ENCODE measurements at regions not wholly inside any gene's neighbourhood (a gene's known extent, or its start where the extent isn't known, plus 50 kb on each side); places are given as distances from the start of the nearest gene placed in this dataset.

DNA sequence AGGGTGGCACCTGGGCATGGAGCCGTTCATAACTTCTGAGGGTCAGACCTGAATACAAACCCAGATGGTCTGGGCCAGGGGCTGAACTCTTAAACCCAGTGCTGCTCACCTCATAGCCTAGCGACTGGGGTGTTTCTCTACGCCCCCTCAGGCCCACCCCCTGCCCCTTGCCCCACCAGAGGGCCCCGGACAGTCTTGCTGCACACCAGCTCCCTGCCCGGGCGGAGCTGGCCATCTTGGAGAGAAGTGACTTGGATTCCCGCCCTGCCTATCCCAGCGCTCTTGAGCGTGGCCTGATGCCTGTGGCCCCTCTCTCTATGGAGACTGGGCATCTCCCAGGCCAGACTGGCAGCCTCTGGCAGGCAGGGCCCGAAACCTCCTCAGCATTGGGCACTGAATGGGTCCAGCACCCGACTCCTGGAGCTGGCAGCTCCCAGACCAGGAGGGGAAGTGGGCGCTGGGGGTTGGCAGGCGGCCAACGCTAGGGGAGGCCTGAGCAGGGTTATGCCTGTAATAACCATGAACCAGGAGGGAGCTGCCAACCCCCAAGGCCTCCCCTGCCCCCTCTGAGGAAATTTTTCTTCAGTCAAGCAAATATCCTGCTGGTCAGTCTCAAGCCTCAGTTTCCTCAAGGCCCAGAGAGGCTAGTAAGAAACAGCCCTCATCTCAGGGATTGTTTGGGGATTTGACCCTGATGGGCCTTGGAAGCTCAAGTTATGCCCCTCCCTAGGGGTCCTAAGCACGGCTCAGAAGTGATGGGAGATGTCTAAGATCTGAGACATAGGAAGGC, 169.5 kb downstream of the VEGFA start:
- no peak for TF ChIP-seq EP300 (IDR thresholded peaks at IDR 0.05)
- TF ChIP-seq POLR2A (IDR thresholded peaks at IDR 0.05), result no peak
